Neural cell (in vitro differentiated cells): ENCODE measurements at regions not wholly inside any gene's neighbourhood (a gene's known extent, or its start where the extent isn't known, plus 50 kb on each side); places are given as distances from the start of the nearest gene placed in this dataset.

Experiments
- CTCF ChIP-seq: fragments of 450-650 bp; IDR thresholded peaks from 2 replicates; pipeline ENCODE4 v1.5.1; 2014; ENCODE audit warnings: antibody characterized with exemption, mild to moderate bottlenecking, moderate library complexity; ENCODE audit not compliant: poor library complexity, severe bottlenecking
- MXI1 ChIP-seq: fragments of 450-650 bp; conservative IDR thresholded peaks from 2 replicates; pipeline ENCODE4 v1.6.1; 2014; ENCODE audit warnings: antibody characterized with exemption, mild to moderate bottlenecking; ENCODE audit not compliant: poor library complexity, severe bottlenecking
- REST ChIP-seq: IDR thresholded peaks from 2 replicates; pipeline ENCODE4 v1.6.1; 2012; ENCODE audit warnings: borderline replicate concordance

DNA sequence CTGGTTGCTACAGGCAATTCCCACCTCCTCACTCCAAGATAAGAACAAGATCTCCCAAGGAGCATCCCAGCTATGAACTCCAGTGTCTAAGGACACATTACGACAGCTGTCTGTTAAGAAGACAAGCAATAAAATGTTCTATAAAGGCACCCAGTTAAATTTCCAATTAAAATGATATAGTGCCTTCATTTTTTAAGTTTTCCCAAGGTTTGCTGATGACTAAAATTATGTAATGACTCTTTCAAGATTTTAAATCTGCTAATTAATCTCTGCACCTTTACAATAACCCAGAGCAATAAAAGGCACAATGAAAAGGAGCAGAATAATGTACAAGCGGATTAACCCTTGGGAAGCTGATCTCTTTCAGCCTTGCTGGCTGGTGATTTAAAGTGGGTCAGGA lies 61.6 kb upstream of the REG3G start:
- TF ChIP-seq MXI1 (no peak), REST (no peak), CTCF (no peak)
